Endodermal cell (in vitro differentiated cells): ENCODE measurements at regions not wholly inside any gene's neighbourhood (a gene's known extent, or its start where the extent isn't known, plus 50 kb on each side); places are given as distances from the start of the nearest gene placed in this dataset.

Experiments used
- DNase-seq: peaks from one replicate; pipeline ENCODE4 v3.0.0-alpha.2; 2017
- H3K27ac ChIP-seq: 2 replicates; pipeline ENCODE4 v1.5.1; 2013; ENCODE audit warnings: mild to moderate bottlenecking, low read depth, low read length, moderate library complexity
- H3K27me3 ChIP-seq: 2 replicates; pipeline ENCODE4 v1.6.1; 2013; ENCODE audit warnings: mild to moderate bottlenecking, low read length, moderate library complexity; ENCODE audit not compliant: insufficient read depth, control insufficient read depth, poor library complexity, severe bottlenecking
- H3K36me3 ChIP-seq: 2 replicates; pipeline ENCODE4 v1.7.0; 2013; ENCODE audit warnings: mild to moderate bottlenecking, low read length, moderate library complexity; ENCODE audit not compliant: control insufficient read depth, insufficient read depth
- H3K4me1 ChIP-seq: one replicate; pipeline ENCODE4 v1.7.0; 2013; ENCODE audit warnings: low read length; ENCODE audit not compliant: control insufficient read depth, insufficient read depth
- H3K4me3 ChIP-seq: 2 replicates; pipeline ENCODE4 v1.5.1; 2013; ENCODE audit warnings: mild to moderate bottlenecking, low read length, moderate library complexity
- H3K9ac ChIP-seq: 2 replicates; pipeline ENCODE4 v1.6.1; 2013; ENCODE audit warnings: mild to moderate bottlenecking, low read length, moderate library complexity; ENCODE audit not compliant: poor library complexity, severe bottlenecking; ENCODE audit errors: extremely low read depth
- H3K9me3 ChIP-seq: 2 replicates; pipeline ENCODE4 v1.6.1; 2013; ENCODE audit warnings: mild to moderate bottlenecking, low read length, moderate library complexity; ENCODE audit not compliant: control insufficient read depth
- H3K27ac Mint-ChIP-seq: 2 replicates; pipeline ENCODE4 v1.8.0; 2020; ENCODE audit warnings: mixed read lengths
- H3K27me3 Mint-ChIP-seq: 2 replicates; pipeline ENCODE4 v1.8.0; 2021; ENCODE audit warnings: mild to moderate bottlenecking, mixed read lengths; ENCODE audit not compliant: insufficient read depth
- H3K36me3 Mint-ChIP-seq: 2 replicates; pipeline ENCODE4 v1.8.0; 2020; ENCODE audit warnings: low read depth, mixed read lengths
- H3K4me1 Mint-ChIP-seq: 2 replicates; pipeline ENCODE4 v1.8.0; 2020; ENCODE audit warnings: mixed read lengths
- H3K4me3 Mint-ChIP-seq: 2 replicates; pipeline ENCODE4 v1.8.0; 2020; ENCODE audit warnings: mild to moderate bottlenecking, moderate library complexity, mixed read lengths
- H3K9me3 Mint-ChIP-seq: 2 replicates; pipeline ENCODE4 v1.8.0; 2020; ENCODE audit warnings: mild to moderate bottlenecking, mixed read lengths
- WGBS, 2 experiments: methylation state at CpG; one replicate each; pipeline versions ENCODE4 v1.1.5 to v1.1.7; 2013; ENCODE audit warnings: missing lambda C conversion rate in 2 of 2, mixed read lengths in 1 of 2; ENCODE audit not compliant: insufficient coverage in 1 of 2, insufficient read length in 1 of 2; 5-methylcytosine and 5-hydroxymethylcytosine counted together
- TF ChIP-seq, protein P1 (sequence below): fragments of 200-600 bp; sonication (generic); conservative IDR thresholded peaks from 2 replicates; pipeline ENCODE4 v1.5.0; 2021; ENCODE audit warnings: antibody characterized with exemption, mild to moderate bottlenecking

DNA sequence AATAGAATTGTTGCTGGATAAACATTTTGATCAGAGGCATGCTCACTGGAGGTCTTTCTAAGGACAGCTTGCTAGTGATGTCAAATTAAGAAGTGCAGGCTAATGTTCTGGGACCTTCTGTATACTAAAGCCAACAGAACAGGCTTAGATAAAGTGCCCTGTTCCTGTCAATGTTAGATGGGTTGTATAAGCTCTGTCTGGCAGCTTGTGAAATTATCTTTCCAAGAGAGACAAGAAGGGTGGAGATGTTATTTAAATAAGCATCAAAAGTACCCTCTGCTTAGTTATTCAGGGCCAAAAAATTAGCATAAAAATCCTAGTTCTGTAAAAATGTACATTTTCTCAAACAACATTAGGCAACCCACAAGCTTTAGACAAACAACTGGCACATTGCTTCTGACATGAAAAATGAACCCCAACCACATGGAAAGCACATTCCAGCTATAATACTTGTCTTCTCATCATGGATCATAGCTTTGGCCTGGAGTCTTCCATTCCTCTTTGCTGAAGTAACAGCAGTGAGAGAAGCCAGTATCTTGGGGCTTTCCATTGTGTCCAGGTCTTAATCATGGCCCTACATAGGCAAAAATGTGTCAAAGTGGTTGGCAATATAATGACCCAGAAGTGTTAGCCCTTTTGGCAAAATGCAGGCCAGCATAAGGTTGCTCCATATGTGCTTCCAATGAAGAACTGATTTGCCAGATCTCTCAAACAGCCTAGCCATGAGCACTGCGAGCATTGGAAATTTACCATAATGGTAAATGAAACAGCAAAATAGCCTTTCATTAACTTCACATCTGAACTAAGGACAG is 478.1 kb upstream of the ZNF804A start:
- H3K27ac ChIP-seq: no peak overlapping the region
- no peak overlapping the region for H3K4me3 Mint-ChIP-seq
- H3K9me3 ChIP-seq: no peaks in the 10 kb centered on the region
- H3K9ac ChIP-seq: no peak overlapping the region
- no peak overlapping the region for H3K4me3 ChIP-seq
- H3K27me3 Mint-ChIP-seq: no peaks in the 10 kb centered on the region
- H3K9me3 Mint-ChIP-seq: no peaks in the 10 kb centered on the region
- H3K27me3 ChIP-seq: no peaks in the 10 kb centered on the region
- no peak for DNase-seq
- H3K4me1 Mint-ChIP-seq: no peaks in the 10 kb centered on the region
- TF ChIP-seq, protein P1, sequence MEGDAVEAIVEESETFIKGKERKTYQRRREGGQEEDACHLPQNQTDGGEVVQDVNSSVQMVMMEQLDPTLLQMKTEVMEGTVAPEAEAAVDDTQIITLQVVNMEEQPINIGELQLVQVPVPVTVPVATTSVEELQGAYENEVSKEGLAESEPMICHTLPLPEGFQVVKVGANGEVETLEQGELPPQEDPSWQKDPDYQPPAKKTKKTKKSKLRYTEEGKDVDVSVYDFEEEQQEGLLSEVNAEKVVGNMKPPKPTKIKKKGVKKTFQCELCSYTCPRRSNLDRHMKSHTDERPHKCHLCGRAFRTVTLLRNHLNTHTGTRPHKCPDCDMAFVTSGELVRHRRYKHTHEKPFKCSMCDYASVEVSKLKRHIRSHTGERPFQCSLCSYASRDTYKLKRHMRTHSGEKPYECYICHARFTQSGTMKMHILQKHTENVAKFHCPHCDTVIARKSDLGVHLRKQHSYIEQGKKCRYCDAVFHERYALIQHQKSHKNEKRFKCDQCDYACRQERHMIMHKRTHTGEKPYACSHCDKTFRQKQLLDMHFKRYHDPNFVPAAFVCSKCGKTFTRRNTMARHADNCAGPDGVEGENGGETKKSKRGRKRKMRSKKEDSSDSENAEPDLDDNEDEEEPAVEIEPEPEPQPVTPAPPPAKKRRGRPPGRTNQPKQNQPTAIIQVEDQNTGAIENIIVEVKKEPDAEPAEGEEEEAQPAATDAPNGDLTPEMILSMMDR: no peak
- H3K36me3 Mint-ChIP-seq: no peaks in the 10 kb centered on the region
- WGBS, 2 experiments: 81 to 100% methylated on average over 1 of the region's 1 CpG
- no peaks in the 10 kb centered on the region for H3K36me3 ChIP-seq
- no peak overlapping the region for H3K27ac Mint-ChIP-seq
- no peaks in the 10 kb centered on the region for H3K4me1 ChIP-seq

DNA sequence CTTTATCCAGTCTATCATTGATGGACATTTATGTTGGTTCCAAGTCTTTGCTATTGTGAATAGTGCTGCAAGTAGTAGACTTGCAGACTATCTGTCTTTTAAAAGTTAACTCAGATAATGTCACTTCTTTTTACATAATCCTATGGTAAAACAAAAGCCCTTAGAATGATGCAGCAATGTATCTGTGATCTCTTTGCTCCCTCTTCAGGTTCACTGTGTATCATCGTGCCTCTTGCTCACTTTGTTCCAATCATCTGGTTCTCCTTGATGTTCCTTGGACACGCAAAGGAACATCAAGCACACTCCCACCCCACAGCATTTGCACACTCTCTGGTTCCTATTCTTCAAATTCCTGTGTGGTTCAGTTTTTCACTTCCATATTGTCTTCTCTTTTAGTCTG is 472.5 kb upstream of the ZNF804A start:
- no peak overlapping the region for H3K27ac Mint-ChIP-seq
- 92 to 100% methylated on average over 1 to 2 of the region's 2 CpGs for WGBS, 2 experiments
- Histone ChIP-seq H3K27me3 (no peaks in the 10 kb centered on the region), H3K9ac (no peak overlapping the region), H3K4me1 (no peaks in the 10 kb centered on the region), H3K4me3 (no peak overlapping the region), H3K27ac (no peak overlapping the region), H3K36me3 (no peaks in the 10 kb centered on the region), H3K9me3 (no peaks in the 10 kb centered on the region)
- no peaks in the 10 kb centered on the region for H3K4me1 Mint-ChIP-seq
- no peaks in the 10 kb centered on the region for H3K9me3 Mint-ChIP-seq
- no peaks in the 10 kb centered on the region for H3K36me3 Mint-ChIP-seq
- H3K4me3 Mint-ChIP-seq: no peak overlapping the region
- TF ChIP-seq, protein P1: peak; percentile 56
- no peak for DNase-seq
- no peaks in the 10 kb centered on the region for H3K27me3 Mint-ChIP-seq

DNA sequence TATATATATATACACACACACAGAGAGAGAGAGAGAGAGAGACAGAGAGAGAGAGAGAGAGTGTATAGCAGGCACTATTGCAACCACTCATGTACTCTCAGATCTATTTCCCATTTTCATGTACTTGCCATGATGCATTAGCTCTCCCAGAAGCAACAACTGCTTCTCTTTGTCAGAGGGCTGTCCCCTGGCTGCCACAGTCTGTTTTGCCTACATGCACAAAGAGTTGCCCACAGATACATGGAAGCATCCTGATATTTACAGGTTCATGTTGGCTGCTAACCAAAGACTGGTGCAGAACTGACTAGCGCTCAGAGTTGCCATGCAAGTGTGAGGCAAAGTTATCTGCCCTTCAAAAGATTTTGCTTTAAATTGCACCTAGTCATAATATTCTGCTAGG is 469.3 kb upstream of the ZNF804A start:
- TF ChIP-seq, protein P1: no peak
- no peaks in the 10 kb centered on the region for H3K27me3 ChIP-seq
- H3K27me3 Mint-ChIP-seq: no peaks in the 10 kb centered on the region
- peaks cover 3% of the 10 kb centered on the region for H3K36me3 Mint-ChIP-seq
- H3K27ac ChIP-seq: no peak overlapping the region
- H3K9ac ChIP-seq: no peak overlapping the region
- no peak for DNase-seq
- no peak overlapping the region for H3K4me3 Mint-ChIP-seq
- WGBS, 2 experiments: 96 to 100% methylated on average over 1 of the region's 1 CpG
- H3K36me3 ChIP-seq: no peaks in the 10 kb centered on the region
- H3K4me3 ChIP-seq: no peak overlapping the region
- H3K4me1 ChIP-seq: no peaks in the 10 kb centered on the region
- peaks cover 12% of the 10 kb centered on the region for H3K9me3 Mint-ChIP-seq
- peaks cover 9% of the 10 kb centered on the region for H3K9me3 ChIP-seq
- no peak overlapping the region for H3K27ac Mint-ChIP-seq
- no peaks in the 10 kb centered on the region for H3K4me1 Mint-ChIP-seq
